Stimulated activated effector memory CD8-positive, alpha-beta T cell treated with anti-CD3 and anti-CD28 coated beads, Interleukin-12 subunit alpha, Interleukin-12 subunit beta, amount 100 ng/mL, for 72 hours (primary cell): ENCODE measurements at regions not wholly inside any gene's neighbourhood (a gene's known extent, or its start where the extent isn't known, plus 50 kb on each side); places are given as distances from the start of the nearest gene placed in this dataset.
"Not testable (repeated sequence)": the region's sequence is repeated elsewhere in the genome, so short reads cannot be mapped to it uniquely, and the experiment has no call there.

Experiments used
- ATAC-seq: fragments of 150-1000 bp; cut with Tn5 transposase; 2 replicates; pipeline ENCODE4 v1.10.0; 2021
- DNase-seq, 2 donors: peaks; one replicate each; pipeline ENCODE4 v3.0.0; 2021 to 2022; ENCODE audit warnings: low spot score in 2 of 2
- H3K27ac Mint-ChIP-seq: one replicate; pipeline ENCODE4 v1.8.0; 2022; ENCODE audit warnings: mild to moderate bottlenecking, mixed read lengths
- H3K36me3 Mint-ChIP-seq: one replicate; pipeline ENCODE4 v1.8.0; 2022; ENCODE audit warnings: mild to moderate bottlenecking, mixed read lengths
- H3K4me1 Mint-ChIP-seq: one replicate; pipeline ENCODE4 v1.8.0; 2022; ENCODE audit warnings: mixed read lengths
- H3K4me3 Mint-ChIP-seq: one replicate; pipeline ENCODE4 v1.8.0; 2022; ENCODE audit warnings: mild to moderate bottlenecking, mixed read lengths
- H3K9me3 Mint-ChIP-seq: one replicate; pipeline ENCODE4 v1.8.0; 2022; ENCODE audit warnings: mixed read lengths

DNA sequence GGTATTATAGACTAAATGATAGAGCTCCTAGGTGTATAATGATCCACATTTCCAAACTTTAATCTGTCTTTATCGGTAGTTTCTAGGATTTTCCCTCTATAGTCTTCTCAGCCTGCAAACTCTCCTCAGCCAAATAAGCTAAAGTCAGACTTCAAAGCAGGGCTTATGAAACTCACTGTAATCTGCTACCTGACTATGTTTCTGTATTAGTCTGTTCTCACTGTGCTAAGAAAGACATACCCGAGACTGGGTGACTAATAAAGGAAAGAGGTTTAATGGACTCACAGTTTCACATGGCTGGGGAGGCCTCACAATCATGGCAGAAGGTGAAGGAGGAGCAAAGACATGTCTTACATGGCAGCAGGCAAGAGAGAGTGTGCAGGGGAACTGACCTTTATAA lies 928.7 kb upstream of the ADGRB3 start:
- Mint-ChIP-seq H3K36me3 (no peaks in the 10 kb centered on the region), H3K4me1 (no peaks in the 10 kb centered on the region), H3K9me3 (peaks cover 22% of the 10 kb centered on the region), H3K27ac (no peak overlapping the region), H3K4me3 (no peak overlapping the region)
- ATAC-seq = no peak
- DNase-seq = no peak

- ATAC-seq (no peak), DNase-seq (no peak)
- no peaks in the 10 kb centered on the region for H3K36me3 Mint-ChIP-seq
- H3K9me3 Mint-ChIP-seq = peaks cover 10% of the 10 kb centered on the region
- no peaks in the 10 kb centered on the region for H3K4me1 Mint-ChIP-seq
- H3K4me3 Mint-ChIP-seq = no peak overlapping the region
- no peak overlapping the region for H3K27ac Mint-ChIP-seq
These were observed 936.5 kb upstream of the ADGRB3 start for GRCh38 chr6:67698534-67698933.

DNA sequence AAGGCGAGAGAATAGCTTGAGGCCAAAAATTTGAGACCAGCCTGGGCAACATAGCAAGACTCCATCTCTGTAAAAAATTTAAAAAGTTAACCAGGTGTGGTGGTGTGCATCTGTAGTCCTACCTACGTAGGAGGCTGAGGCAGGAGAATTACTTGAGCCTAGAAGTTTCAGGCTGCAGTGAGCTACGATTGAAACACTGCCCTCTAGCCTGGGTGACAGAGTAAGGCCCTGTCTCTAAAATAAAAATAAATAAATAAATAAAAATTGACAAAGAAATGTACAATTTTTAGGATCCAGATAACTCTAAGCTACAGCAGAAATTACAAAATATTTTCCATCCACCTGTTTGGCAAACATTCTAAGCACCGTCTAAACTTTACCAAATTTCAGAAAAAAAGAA lies 941.0 kb upstream of the ADGRB3 start:
- Mint-ChIP-seq H3K9me3 (peaks cover 13% of the 10 kb centered on the region), H3K4me3 (no peak overlapping the region), H3K4me1 (no peaks in the 10 kb centered on the region), H3K27ac (no peak overlapping the region), H3K36me3 (no peaks in the 10 kb centered on the region)
- DNase-seq (no peak), ATAC-seq (no peak)

DNA sequence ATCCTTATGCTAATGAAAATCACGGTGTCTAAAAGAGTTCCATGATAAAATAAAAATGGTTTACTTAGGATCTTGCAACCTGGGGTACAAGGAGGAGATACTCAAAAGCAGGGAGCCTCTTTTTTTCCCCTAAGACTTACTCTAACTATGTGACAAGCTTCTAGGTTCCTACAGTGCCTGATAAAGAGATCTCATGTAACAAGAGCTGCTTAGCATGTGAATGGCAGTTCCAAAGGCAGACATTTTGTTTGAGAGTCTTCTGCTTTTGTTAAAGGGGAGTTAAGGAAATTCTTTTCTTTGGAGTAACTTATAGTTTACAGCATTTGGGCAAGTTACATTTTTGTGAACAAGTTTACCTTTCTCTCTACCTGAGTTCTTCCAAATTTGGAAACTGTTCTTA lies 945.8 kb upstream of the ADGRB3 start:
- ATAC-seq (no peak), DNase-seq (no peak)
- Mint-ChIP-seq H3K36me3 (no peaks in the 10 kb centered on the region), H3K4me3 (no peak overlapping the region), H3K27ac (no peak overlapping the region), H3K9me3 (peaks cover 5% of the 10 kb centered on the region), H3K4me1 (no peaks in the 10 kb centered on the region)

DNA sequence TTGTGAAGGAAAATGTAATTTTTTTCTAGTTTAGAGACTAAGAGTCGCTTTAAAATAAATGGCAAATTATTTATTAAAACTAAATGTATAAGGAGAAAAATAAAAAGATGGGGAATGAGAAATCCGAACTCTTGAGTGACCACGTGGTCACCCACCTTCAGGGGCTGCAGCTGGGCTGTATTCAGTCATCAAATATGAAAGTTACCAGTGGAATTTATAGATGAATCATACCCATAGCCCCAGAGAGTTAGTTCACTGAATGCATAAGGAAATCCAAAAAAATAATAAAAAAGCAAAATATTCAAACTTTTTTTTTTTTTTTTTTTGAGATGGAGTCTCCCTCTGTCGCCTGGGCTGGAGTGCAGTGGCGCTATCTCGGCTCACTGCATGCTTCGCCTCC lies 947.7 kb upstream of the ADGRB3 start:
- Mint-ChIP-seq H3K9me3 (peaks cover 3% of the 10 kb centered on the region), H3K36me3 (no peaks in the 10 kb centered on the region), H3K4me3 (no peak overlapping the region), H3K27ac (no peak overlapping the region), H3K4me1 (no peaks in the 10 kb centered on the region)
- ATAC-seq (no peak), DNase-seq (no peak)

DNA sequence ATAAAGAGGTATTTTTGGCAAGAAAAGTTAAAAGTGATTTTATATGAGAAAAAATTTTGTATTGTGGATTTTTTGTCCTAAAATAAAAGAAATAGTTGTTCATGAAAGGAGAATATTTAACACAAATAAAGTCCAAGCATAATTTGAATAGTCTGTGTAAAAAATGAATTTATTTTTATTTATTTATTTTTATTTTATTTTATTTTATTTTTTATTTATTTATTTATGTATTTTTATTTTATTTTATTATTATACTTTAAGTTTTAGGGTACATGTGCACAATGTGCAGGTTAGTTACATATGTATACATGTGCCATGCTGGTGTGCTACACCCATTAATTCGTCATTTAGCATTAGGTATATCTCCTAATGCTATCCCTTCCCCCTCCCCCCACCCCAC lies 948.9 kb upstream of the ADGRB3 start:
- H3K4me3 Mint-ChIP-seq, DNase-seq, ATAC-seq, H3K27ac Mint-ChIP-seq, H3K4me1 Mint-ChIP-seq, H3K9me3 Mint-ChIP-seq, H3K36me3 Mint-ChIP-seq: not testable (repeated sequence)

DNA sequence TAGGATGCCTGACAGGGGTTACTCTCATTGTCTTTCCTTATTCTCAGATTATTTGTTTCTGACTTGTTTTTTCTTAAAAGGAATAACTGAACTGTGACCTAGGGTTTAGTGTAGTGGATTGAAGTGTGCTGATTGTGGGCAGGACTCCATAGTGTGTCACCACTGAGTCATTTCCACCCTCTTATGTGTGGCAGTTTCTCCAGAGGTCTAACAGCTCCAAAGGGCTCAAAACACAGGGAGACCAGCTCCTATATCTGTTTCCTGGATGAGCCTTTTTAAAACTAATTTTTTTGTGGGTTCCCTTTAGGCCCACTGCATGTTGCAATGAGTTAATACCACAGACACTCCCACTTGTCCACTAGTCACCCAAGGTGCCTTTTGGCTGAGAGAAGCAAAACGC lies 951.1 kb upstream of the ADGRB3 start:
- Mint-ChIP-seq H3K9me3 (peaks cover 4% of the 10 kb centered on the region), H3K36me3 (no peaks in the 10 kb centered on the region), H3K27ac (no peak overlapping the region), H3K4me3 (no peak overlapping the region), H3K4me1 (no peaks in the 10 kb centered on the region)
- DNase-seq (no peak), ATAC-seq (no peak)

- ATAC-seq (no peak), DNase-seq (no peak)
- no peaks in the 10 kb centered on the region for H3K36me3 Mint-ChIP-seq
- H3K4me1 Mint-ChIP-seq = no peaks in the 10 kb centered on the region
- H3K27ac Mint-ChIP-seq = no peak overlapping the region
- H3K9me3 Mint-ChIP-seq = peaks cover 9% of the 10 kb centered on the region
- no peak overlapping the region for H3K4me3 Mint-ChIP-seq
These were observed 954.7 kb upstream of the ADGRB3 start for GRCh38 chr6:67680297-67680932.

DNA sequence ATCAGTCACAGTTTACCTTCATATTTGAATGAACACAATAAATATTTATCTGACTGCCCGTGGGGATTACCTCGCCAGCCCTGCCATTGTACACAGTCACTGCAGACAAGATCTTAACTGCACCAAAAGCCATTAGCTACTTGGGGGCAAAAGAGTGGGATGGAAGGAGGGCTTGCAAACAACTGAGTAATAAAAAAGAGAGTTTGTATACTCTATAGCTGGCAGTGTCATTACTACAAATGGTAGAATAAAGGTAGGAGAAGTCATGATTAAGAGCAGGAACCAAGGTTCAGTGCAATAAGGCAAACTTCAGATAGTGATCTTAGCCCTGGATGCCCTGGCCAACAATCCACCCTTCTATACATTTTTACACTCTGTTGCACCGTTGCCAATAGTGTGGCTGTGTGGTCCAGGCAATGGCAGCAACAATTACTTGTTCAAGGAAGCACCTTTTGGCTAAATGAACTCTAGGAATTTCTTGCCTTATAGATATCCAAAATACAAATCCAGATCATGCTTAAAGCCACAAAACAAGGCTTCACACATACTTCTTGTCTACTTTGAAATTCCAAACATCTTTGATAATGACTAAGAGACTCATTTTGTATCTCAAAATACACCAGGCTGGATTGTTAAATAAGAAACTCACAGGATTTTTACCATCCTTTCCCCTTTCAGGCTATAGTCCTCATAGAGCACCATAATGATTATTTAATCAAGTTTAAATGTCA lies 955.4 kb upstream of the ADGRB3 start:
- Mint-ChIP-seq H3K4me3 (no peak overlapping the region), H3K4me1 (no peaks in the 10 kb centered on the region), H3K9me3 (peaks cover 9% of the 10 kb centered on the region), H3K36me3 (no peaks in the 10 kb centered on the region), H3K27ac (no peak overlapping the region)
- DNase-seq (no peak), ATAC-seq (no peak)

- H3K4me3 Mint-ChIP-seq = no peak overlapping the region
- H3K9me3 Mint-ChIP-seq = peaks cover 11% of the 10 kb centered on the region
- H3K27ac Mint-ChIP-seq = no peak overlapping the region
- no peaks in the 10 kb centered on the region for H3K4me1 Mint-ChIP-seq
- no peaks in the 10 kb centered on the region for H3K36me3 Mint-ChIP-seq
- DNase-seq = no peak
- no peak for ATAC-seq
These were observed 958.2 kb upstream of the ADGRB3 start for GRCh38 chr6:67676892-67677291.

GRCh38 chr6:67667637-67668422 lies 967.3 kb upstream of the ADGRB3 start:
- H3K4me1 Mint-ChIP-seq = no peaks in the 10 kb centered on the region
- ATAC-seq (no peak), DNase-seq (no peak)
- no peak overlapping the region for H3K27ac Mint-ChIP-seq
- H3K36me3 Mint-ChIP-seq = no peaks in the 10 kb centered on the region
- no peak overlapping the region for H3K4me3 Mint-ChIP-seq
- H3K9me3 Mint-ChIP-seq = peaks cover 3% of the 10 kb centered on the region

DNA sequence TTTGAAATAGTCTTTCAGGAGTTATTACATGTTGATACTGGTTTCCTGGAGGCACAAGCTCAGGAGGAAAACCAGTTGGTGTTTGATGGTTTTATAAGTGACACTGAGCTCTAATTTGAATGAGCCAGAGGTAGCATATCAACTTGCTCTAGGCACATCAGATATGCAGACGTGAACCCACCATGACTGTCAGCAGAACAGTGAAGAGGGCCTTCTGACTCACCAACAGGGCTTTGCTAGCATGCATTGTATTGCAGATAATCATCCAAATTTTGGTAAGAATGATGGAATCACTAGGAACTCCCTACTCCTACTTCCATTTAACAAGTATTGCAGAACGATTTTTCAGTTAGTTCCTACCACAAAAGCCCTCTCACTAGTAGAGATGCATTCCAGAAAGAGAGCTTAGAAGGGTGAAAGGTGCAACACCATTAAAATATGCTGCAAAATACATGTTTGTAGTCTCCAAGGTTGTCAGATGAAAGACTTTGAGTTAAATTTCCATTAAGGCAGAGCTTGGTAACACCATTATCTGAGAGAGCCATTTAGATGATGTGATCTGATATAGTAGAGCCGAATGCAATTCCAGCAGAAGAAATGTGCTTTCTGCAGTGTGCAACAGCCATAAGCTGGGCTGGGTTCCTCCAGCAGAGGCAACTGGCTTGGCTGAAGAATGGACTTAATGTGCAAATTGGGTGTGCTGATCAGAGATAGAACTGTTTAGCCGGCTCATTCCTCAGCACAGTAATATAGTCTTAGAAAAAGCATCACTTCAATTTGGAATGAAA lies 968.7 kb upstream of the ADGRB3 start:
- ATAC-seq = no peak
- Mint-ChIP-seq H3K4me3 (no peak overlapping the region), H3K4me1 (no peaks in the 10 kb centered on the region), H3K36me3 (no peaks in the 10 kb centered on the region), H3K27ac (no peak overlapping the region), H3K9me3 (peaks cover 10% of the 10 kb centered on the region)
- DNase-seq = no peak

DNA sequence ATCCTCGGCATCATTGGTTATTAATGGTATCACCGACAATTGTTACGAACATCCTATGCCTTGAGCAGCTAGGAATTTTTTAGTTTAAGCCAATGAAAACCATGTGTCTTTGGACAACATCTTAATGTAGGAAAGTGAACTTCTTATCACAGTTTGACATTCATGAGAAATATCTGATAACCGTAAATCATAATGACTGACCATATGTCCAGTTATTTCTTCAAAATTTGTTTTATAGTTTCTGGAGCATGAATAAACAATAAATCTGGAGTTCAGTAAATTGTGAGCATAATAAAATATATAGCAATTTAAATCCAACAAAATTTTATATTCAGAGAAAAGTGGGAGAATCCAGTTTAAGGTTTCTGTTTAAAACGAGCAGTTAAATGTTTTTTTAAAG lies 970.1 kb upstream of the ADGRB3 start:
- Mint-ChIP-seq H3K4me1 (no peaks in the 10 kb centered on the region), H3K4me3 (no peak overlapping the region), H3K36me3 (no peaks in the 10 kb centered on the region), H3K9me3 (peaks cover 16% of the 10 kb centered on the region), H3K27ac (no peak overlapping the region)
- ATAC-seq (no peak), DNase-seq (no peak)

DNA sequence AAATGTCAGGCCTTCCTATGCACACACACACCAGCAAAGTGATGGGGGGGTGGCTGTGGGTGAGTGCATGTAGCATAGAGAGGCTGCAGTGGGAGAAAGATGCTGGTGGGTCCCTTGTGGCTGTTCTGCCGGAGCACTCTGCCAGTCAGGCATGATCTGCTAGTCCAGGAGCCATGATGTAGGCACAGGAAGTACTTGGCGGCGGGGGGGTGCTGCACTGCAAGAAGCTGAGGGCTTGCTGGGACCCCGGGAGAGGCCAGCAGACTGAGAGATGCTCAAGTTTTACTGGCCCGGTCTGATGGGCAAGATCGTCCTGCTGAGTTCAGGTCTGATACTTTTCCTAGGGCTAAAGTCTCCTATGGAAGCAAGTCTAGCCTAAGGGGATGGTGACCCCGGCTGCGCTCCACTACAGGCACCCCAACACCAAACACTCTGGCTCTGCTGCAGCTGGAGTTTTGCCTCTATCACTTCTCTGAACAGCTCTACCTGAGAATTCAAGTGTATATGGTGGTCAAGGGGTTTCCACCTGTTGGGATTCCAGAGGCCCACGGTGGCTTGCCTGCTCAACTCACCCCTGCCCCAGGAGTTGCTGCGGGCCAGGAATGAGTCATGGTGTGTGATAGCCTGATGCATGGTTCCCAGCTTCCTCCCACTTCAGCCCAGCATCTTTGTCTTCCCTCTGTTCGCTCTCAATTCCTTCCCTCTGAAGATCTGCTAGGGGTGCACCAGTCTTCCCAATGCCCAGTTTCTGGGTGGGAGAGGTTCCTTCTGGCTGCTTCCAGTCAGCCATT lies 971.8 kb upstream of the ADGRB3 start:
- Mint-ChIP-seq H3K9me3 (peaks cover 21% of the 10 kb centered on the region), H3K4me3 (no peak overlapping the region), H3K4me1 (no peaks in the 10 kb centered on the region), H3K27ac (no peak overlapping the region), H3K36me3 (no peaks in the 10 kb centered on the region)
- DNase-seq (no peak), ATAC-seq (no peak)

DNA sequence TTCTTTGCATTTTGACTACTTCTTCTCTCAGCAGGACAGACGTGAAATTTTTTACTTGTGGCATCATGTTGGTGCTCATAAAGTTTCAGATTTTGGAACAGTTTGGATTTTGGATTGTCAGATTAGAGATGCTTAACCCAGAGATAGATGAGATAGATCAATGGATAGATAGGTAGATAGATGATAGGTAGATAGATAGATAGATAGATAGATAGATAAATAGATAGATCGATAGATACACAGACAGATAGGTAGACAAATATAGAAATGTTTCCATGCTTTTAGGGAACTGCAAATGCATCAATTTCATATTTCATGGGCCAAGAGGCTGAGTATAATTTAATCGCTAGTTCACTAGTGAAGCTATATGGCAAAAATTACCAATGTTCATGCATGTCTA lies 981.5 kb upstream of the ADGRB3 start:
- H3K4me3 Mint-ChIP-seq = no peak overlapping the region
- ATAC-seq = no peak

More for the DNA sequence above, 981.5 kb upstream of the ADGRB3 start:
- DNase-seq = no peak
- Mint-ChIP-seq H3K27ac (no peak overlapping the region), H3K36me3 (no peaks in the 10 kb centered on the region), H3K4me1 (no peaks in the 10 kb centered on the region), H3K9me3 (peaks cover 16% of the 10 kb centered on the region)
